GM03348 (cell line): ENCODE measurements at regions not wholly inside any gene's neighbourhood (a gene's known extent, or its start where the extent isn't known, plus 50 kb on each side); places are given as distances from the start of the nearest gene placed in this dataset.

Experiments used
- DNase-seq: peaks from one replicate; pipeline ENCODE4 v3.0.0; 2012; ENCODE audit warnings: low spot score

GRCh38 chr1:2865571-2866421 is 64.3 kb upstream of the TTC34 start:
- no peak for DNase-seq

DNA sequence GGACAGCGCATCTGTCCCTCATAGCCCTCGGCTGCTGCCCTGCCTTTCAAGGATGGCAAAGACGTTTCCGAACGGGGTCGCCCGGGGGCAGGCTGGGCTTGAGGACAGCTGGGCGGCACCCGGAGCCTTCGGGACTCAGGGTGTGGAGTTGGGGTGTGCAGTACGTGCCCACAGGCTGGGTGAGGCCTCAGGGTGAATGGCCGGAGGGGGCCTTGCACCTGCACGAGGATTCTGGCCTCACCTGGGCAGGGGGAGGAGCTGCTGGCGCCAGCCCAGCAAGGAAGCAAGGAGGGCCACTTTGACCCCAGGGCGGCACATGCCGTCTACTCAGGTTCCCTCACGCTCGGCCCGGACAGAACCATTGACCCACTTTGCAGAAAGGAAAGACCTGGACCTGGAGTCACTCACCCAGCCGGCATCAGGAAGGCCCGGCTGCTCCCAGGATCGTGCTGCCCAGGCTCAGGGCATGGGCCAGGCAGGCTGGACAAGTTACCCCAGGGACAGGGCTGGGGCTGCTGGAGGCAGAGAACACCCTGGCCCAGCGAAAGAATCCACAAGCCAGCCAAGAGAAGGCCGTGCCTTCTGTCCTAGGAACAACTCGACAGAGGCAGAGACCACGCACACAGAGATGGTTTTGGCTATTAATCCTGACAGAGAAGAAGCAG is 65.1 kb upstream of the TTC34 start:
- no peak for DNase-seq

DNA sequence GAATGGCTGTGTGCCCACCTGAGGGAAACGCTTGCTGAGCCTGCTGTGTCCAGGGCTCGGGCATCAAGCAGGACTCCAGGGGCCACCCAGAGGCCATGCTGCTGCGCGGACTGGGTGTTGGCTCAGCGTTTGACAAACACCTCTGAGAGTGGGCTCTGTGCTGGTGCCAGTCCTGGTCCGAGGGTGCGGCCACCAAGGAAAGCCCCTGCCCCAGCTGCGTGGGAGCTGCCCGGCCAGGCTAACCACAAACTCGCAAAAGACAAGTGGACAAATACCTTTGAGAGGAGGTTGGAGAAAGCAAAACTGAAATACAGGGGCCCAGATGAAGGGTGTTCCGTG is 65.6 kb upstream of the TTC34 start:
- DNase-seq: no peak

DNA sequence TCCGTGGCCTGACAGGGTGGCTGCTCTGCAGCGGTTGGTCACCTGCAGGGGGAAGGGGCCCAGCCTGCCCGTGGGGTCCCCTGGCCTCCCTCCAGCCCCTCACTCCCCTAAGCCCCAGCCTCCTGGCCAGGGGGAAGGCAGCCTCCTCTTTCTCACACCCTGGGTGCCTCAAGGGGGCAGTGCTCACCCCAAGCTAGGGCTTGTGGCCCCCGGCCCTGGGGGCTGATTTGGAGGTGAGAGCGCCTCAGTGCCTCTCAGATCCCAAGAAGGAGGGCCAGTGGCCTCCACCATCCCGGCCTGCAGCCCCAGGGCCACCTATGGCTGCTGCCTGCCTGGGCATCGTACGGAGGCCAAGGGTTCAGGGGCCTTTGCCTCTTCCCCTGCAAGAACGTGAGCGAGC is 66.4 kb upstream of the TTC34 start:
- DNase-seq: no peak

DNA sequence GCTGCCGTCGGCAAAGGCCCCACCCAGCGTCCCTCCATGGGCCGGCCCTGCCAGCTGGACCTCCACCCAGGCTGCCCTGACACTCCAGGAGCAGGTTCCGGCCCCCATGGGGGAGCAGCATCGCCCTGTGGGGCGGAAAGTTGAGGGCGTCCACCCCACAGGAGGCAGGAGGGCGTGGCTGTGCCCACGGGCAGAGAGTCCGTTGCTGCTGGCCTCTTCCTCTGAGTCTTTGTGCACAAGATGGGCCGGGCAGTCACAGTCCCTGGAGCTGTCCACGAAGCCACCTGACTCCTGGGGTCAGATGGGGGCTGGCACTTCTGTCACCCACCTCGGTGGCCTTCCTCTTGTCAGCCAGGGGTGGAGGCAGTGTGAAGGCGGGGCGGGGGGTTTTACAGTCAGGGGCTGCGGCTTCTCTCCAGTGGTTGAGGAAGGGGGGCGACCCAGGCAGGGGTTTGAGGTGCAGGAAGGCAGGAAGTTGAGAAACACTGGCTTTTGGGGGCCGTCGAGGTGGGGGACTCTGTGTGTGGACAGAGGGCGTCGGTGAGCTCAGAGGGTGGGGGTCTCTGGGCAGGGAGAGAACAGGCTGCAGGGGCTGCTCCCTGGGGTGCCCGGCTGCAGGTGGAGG is 67.2 kb upstream of the TTC34 start:
- DNase-seq: no peak

- no peak for DNase-seq
These were observed 69.8 kb upstream of the TTC34 start for GRCh38 chr1:2871246-2871815.

DNA sequence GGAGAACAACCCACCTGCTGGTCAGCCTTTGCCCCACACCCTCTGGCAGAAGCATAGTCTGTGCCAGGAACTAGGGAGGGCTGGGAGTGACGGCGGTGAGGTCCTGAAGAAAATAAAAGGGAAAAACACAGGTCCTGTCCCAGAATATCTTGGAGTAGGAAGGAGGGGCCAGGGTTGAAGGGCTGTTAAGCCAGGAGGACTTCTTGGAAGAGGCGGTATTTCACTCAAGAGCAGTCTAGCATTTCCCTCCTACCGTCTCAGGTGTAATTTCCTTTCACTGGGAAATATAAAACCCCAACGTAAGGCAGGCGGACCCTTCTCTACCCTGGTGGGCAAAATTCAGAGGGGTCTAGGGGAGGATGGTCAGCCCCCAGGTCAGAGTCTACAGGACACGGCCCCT is 72.7 kb upstream of the TTC34 start:
- DNase-seq: no peak

DNA sequence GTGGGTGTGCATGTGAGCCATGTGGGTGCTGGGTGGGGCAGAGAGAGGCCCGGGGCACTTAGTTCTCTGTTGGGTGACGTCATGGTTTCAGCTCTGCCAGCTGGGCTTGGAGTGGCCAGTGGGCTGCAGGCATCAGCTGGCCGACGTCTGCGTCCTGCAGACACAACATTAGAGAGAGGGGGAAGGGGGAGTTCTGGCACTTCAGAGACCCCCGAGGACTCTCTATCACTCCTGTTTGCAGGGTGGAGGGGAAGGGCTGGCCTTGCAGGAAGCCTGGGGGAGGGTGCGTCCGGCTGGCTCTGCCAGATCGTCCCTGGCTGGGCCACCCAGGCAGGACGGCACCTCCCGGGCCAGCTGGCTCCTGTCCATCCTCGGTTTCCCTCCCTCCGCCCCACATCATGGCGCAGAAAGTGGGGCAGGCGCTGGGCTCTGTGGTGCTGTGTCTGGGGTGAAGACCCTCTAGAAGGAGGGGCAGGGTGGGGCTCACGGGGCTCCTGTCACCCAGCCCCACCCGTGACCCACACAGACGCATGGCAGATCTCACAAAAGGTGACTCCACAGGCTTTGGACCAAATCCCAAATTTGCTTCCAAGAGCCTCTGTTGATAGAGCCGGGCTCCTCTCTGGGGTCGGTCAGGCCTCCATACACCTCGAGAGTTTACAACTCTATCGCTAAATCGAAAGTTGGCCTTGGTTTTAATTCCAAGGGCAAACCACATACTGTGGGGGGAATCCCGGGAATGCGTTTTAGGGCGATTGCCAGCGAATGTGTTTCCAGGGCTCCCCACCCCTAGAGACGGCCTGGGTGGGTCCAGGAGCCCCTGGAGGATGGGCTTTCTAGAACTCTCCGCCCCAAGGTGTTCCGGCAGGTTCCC is 73.4 kb upstream of the TTC34 start:
- DNase-seq: no peak

- DNase-seq: peak; percentile 45
These were observed 74.4 kb upstream of the TTC34 start for GRCh38 chr1:2875707-2876561.

- DNase-seq: no peak
These were observed 75.4 kb upstream of the TTC34 start for GRCh38 chr1:2876846-2877245.

- no peak for DNase-seq
These were observed 75.9 kb upstream of the TTC34 start for GRCh38 chr1:2877391-2877790.

GRCh38 chr1:2878591-2878990 is 77.1 kb upstream of the TTC34 start:
- no peak for DNase-seq

- no peak for DNase-seq
These were observed 77.5 kb upstream of the TTC34 start for GRCh38 chr1:2879026-2879425.

GRCh38 chr1:2879591-2879990 is 78.1 kb upstream of the TTC34 start:
- DNase-seq: no peak

- DNase-seq: no peak
These were observed 78.6 kb upstream of the TTC34 start for GRCh38 chr1:2880086-2880485.

DNA sequence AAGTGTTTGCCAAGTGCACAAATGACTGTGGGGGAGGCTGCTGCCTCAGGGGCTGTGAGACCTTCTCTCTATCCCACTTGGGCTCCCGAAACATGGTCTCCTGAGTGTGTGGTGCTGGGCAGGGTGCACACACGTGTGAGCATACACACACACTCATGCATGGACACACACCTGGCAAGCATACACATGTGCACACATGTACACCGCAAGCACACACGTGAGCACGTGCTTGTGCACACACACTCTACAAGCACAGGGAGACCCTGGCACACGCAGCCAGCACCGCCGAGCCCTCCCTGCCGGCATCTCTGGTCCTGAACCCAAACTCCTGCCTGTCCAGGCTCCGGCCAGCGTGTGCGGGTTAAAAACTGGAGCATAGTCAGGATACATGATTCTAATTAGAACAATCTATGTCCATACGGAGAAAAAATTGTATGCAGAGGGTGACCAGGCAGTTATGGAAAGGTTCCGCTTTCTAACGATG is 79.4 kb upstream of the TTC34 start:
- DNase-seq: no peak

- no peak for DNase-seq
These were observed 80.1 kb upstream of the TTC34 start for GRCh38 chr1:2881556-2881955.

DNA sequence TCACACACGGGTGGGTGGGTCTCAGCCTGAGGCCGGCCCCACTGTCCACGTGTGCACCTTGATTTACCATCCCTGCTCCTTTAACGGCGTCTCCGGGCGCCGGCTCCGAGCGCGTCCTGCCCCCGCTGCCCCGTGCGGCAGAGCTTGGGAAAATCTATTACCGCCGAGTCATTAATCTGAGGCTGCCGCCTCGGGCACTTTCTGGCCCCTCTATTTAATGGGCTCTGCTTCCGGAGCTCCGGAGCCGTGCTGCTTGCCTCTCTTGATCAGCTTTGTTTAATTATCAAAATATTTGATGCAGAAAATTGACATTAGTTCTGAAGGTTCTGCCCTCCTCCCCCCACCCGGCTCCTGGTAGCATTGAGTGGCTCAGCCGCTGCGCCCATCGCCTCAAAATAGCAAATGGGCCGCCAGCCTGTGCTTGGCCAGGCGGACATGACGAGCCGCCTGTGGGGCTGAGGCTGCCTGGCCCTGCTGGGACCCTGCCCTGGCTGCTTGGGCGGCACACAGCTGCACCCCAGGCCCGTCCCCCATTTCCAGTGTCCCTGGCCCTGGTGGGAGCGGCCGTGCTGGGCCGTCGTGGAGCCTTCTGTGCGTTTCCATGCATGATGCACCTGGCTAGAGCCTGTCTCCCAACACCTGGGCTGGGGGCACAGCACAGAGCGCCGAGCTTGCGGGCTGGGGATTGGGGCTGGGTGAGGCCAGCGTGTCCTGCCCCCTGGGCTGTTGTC is 81.6 kb upstream of the TTC34 start:
- DNase-seq: no peak

DNA sequence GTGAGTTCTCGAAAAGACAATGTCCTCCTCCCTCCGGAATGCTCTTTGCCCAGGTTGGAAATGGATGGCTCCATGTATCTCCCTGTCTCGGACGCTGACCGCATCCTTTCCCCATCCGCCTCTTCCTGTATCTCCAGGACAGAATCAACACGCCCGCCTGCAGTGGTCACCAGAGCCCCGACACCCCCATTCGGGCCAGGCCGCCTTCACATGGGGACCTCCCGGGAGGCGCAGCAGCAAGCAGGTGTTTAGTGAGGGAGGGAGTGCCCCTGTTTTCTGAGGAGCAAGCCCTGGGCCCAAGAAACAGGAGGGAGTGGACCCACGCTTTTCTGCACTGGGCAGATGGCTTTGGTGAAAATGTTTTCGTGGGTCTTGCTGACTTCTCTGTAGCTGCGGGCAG is 83.5 kb upstream of the TTC34 start:
- DNase-seq: no peak

DNA sequence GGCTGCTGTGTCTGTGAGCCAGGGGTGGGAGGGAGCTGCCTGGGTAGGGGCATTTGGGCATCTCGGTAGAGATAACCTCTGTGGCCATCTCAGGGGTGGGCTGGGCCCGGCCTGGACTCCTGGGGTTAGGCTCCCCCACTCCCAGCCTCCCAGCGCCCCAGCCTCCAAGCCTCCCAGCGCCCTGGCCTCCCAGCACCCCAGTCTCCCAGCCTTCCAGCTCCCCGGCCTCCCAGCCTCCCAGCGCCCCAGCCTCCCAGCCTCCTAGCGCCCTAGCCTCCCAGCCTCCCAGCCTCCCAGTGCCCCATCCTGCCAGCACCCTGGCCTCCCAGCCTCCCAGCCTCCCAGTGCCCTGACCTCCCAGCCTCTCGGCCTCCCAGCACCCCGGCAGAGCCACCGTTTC is 85.1 kb upstream of the TTC34 start:
- no peak for DNase-seq
